ENCODE measurements at regions not wholly inside any gene's neighbourhood (a gene's known extent, or its start where the extent isn't known, plus 50 kb on each side); places are given as distances from the start of the nearest gene placed in this dataset.

DNA sequence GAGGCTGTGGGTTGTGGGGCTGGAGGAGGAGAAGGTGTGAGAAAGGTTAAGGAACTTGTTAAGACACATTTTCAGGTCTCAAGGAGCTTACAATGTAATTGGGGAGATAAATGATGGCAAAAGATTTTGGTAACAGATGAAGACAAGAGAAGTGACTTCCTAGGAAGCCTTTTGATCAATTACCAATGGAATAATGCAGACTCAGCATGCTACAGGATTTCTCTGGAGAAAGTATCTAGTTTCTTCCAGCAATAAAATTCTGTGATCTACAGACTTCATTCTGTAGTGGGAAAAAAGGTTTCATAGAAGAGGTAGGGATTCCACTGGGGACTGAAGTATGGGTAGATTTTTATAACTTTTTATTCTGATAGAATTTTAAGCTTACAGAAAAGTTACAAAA, 184.2 kb upstream of the RHOBTB1 start:
- FAIRE-seq (no peak), DNase-seq (ENCODE audit: insufficient read length, low spot score) (no peak)
- no peak for TF ChIP-seq PAX5 (IDR thresholded peaks at IDR 0.05; ENCODE audit: insufficient read depth, low read length, severe bottlenecking)
- no peak for TF ChIP-seq SPI1 (IDR thresholded peaks at IDR 0.05; ENCODE audit: low read depth, low read length)
- TF ChIP-seq TAF1 (IDR thresholded peaks at IDR 0.05; ENCODE audit: low read depth, low read length), result no peak
- no peak for TF ChIP-seq POLR2AphosphoS5 (IDR thresholded peaks at IDR 0.05; ENCODE audit: low read depth, low read length)
- TF ChIP-seq POU2F2 (IDR thresholded peaks at IDR 0.05; ENCODE audit: low read depth, low read length), result no peak
- TF ChIP-seq POLR2A (IDR thresholded peaks at IDR 0.05; ENCODE audit: low read depth, low read length), result no peak

DNA sequence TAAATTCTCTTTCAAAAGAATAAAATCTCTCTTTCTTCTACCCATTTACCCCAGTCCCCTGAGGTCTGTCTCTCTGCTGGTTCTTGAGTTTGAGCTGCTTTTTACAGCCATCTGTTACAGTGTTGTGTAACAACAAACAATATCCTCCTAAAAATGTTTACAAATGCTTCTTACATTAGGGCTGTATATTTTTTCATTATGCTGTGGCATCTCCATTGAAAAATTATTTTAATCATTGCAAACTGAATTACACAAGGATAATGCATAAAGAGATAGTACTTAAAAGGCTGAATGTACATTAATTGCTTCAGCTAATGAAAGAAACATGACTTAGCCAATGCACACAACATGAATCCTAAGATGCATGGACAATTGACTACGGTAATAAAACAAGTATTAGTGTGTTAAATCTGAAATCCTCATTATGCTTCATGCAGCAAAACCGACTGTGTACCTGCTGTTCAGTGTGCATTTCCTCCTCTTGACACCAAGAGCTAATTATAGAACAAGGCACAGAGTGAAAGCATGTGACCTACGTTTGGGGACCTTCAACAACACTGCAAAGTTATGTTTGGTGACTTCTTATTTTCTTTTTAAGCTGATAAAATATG, 181.7 kb upstream of the RHOBTB1 start:
- peak; percentile 74 for FAIRE-seq
- no peak for TF ChIP-seq SPI1 (IDR thresholded peaks at IDR 0.05; ENCODE audit: low read depth, low read length)
- TF ChIP-seq POU2F2 (IDR thresholded peaks at IDR 0.05; ENCODE audit: low read depth, low read length), result no peak

DNA sequence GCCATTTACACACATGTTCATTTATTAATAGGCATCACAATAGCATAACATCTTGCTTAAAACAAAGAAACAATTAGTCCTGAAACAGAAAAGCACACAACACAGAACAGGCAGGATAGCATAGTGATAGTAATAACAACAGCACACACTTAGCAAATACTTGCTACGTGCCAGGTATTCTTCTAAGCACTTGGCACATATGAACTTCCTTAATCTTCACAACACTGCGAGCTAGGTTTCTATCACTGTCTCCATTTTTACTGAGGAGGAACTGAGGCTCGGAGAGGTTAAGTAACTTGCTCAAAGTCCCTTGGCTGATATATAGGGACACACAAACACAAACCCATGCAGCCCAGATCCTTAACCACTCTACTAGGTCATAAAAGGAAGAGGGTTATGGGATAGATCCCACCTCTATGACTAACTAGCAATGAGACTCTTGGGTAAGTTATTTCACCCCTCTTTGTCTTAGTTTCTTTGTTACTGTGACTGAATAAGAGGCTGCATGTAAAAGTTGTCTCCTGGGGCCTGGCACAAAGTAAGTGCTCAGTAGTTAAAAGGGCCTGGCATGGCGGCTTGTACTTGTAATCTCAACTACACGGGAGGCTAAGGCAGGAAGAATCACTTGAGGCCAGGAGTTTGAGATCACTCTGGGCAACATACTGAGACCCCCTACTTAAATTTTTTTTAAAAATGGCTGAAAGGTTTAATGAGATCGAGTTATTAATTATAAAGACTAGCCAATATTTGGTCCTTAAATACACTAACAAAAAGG, 181.0 kb upstream of the RHOBTB1 start:
- DNase-seq (ENCODE audit: insufficient read length, low spot score) (no peak), FAIRE-seq (no peak)
- TF ChIP-seq POLR2A (IDR thresholded peaks at IDR 0.05; ENCODE audit: low read depth, low read length), result no peak
- TF ChIP-seq POU2F2 (IDR thresholded peaks at IDR 0.05; ENCODE audit: low read depth, low read length), result no peak
- TF ChIP-seq SPI1 (IDR thresholded peaks at IDR 0.05; ENCODE audit: low read depth, low read length), result no peak
- TF ChIP-seq PAX5 (IDR thresholded peaks at IDR 0.05; ENCODE audit: insufficient read depth, low read length, severe bottlenecking), result no peak
- TF ChIP-seq TAF1 (IDR thresholded peaks at IDR 0.05; ENCODE audit: low read depth, low read length), result no peak
- no peak for TF ChIP-seq POLR2AphosphoS5 (IDR thresholded peaks at IDR 0.05; ENCODE audit: low read depth, low read length)

More for the DNA sequence above, 181.7 kb upstream of the RHOBTB1 start:
- no peak for DNase-seq (ENCODE audit: insufficient read length, low spot score)

DNA sequence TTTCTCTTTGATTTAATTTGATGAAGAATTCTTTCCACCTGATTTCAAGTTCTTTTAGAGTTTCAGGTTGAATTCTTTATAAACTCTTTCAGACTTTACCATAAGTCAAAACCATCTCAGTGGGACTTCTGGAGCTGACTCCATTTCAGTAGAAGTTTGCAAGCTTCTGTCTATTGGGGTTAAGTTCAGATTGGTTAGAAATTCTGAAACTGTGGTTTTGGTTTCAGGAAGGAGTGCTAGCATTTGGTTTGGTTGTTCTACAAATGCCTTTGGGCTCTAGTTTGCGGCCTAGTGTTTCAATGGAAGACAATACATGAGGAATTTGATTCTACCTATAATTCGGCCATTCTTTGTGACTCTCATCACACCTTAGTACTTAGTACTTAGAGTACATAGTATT, 176.8 kb upstream of the RHOBTB1 start:
- DNase-seq (ENCODE audit: insufficient read length, low spot score), result no peak
- TF ChIP-seq POU2F2 (IDR thresholded peaks at IDR 0.05; ENCODE audit: low read depth, low read length) (no peak), POLR2AphosphoS5 (IDR thresholded peaks at IDR 0.05; ENCODE audit: low read depth, low read length) (no peak), TAF1 (IDR thresholded peaks at IDR 0.05; ENCODE audit: low read depth, low read length) (no peak), POLR2A (IDR thresholded peaks at IDR 0.05; ENCODE audit: low read depth, low read length) (no peak), PAX5 (IDR thresholded peaks at IDR 0.05; ENCODE audit: insufficient read depth, low read length, severe bottlenecking) (no peak)
- FAIRE-seq, result no peak

DNA sequence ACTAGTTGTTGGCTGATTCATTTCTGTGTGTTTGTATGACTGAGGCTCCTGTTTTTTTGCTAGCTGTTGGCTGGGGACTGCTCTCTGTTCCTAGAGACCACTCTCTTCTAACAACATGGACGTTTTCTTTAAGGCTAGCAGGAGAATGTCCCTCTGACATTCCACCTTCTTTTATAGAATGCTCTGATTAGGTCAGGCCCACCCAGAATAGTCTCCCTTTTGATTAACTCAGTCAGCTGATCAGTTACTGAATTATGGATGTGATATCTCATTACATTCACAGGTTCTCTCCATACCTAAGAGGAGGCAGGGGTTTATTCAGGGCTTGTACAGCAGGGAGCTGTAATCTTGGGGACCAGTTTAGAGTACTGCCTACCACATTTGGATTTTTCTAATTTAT, 175.6 kb upstream of the RHOBTB1 start:
- FAIRE-seq (no peak), DNase-seq (ENCODE audit: insufficient read length, low spot score) (no peak)
- TF ChIP-seq POLR2AphosphoS5 (IDR thresholded peaks at IDR 0.05; ENCODE audit: low read depth, low read length) (no peak), PAX5 (IDR thresholded peaks at IDR 0.05; ENCODE audit: insufficient read depth, low read length, severe bottlenecking) (no peak), SPI1 (IDR thresholded peaks at IDR 0.05; ENCODE audit: low read depth, low read length) (no peak), POLR2A (IDR thresholded peaks at IDR 0.05; ENCODE audit: low read depth, low read length) (no peak), TAF1 (IDR thresholded peaks at IDR 0.05; ENCODE audit: low read depth, low read length) (no peak), POU2F2 (IDR thresholded peaks at IDR 0.05; ENCODE audit: low read depth, low read length) (no peak)

DNA sequence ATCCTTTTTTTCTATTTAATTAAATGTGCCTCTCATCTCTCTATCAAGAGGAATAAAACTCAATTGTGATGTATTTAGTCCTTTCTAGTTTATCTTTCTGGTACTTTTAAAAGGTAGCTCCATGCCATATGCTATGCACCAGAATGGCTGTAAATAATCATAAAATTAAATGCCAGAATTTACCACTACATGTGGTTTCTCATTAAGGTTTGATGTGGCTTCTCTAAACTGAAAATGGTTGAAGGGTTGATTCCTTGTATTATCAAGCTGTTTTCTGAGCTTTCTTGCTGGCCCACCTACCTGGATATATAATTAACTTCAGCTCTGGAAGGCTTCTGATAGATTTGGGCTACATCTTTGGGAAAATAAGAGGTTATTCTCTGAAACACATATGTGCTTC, 171.9 kb upstream of the RHOBTB1 start:
- FAIRE-seq, result no peak
- no peak for TF ChIP-seq POU2F2 (IDR thresholded peaks at IDR 0.05; ENCODE audit: low read depth, low read length)
- TF ChIP-seq TAF1 (IDR thresholded peaks at IDR 0.05; ENCODE audit: low read depth, low read length), result no peak
- TF ChIP-seq PAX5 (IDR thresholded peaks at IDR 0.05; ENCODE audit: insufficient read depth, low read length, severe bottlenecking), result no peak
- DNase-seq (ENCODE audit: insufficient read length, low spot score), result no peak

DNA sequence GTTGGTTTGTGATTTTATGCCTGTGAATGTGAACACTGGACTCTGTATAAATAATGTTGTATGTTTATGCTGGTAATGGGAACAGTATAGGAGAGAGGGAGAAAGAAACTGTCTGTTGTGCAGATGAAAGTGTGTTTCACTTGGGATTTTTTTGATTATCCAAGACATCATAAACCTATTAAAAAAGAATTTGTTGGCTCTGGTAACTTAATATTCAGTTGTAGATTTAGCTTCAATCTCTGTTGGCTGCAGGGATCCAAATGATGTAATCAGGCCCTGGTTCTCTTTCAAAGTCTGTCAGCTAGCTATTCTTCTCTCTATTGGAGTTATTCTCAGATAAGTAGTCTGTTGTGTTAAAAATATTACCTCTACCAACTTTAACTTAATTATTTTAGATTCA, 168.8 kb upstream of the RHOBTB1 start:
- FAIRE-seq (no peak), DNase-seq (ENCODE audit: insufficient read length, low spot score) (no peak)

DNA sequence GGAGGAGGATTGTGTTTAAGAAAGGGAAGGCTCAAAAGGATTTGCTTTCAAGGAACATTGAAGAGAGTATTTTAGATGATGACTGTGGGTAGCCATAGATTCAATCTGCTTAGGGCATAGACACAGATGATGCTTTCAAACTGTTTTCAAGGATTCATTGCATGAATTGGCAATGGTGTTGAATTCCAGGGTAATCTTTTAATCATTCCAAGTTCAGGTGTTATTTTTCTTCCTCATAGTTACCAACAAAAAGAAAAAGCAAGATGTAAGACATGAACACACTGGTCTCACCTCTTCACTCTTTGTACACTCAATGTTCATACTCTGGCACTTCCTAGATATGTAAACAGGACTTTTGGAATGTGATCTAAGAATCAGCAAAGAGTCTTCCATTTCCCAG, 167.0 kb upstream of the RHOBTB1 start:
- FAIRE-seq, result no peak
- DNase-seq (ENCODE audit: insufficient read length, low spot score), result no peak
- TF ChIP-seq TAF1 (IDR thresholded peaks at IDR 0.05; ENCODE audit: low read depth, low read length), result no peak
- TF ChIP-seq POLR2A (IDR thresholded peaks at IDR 0.05; ENCODE audit: low read depth, low read length), result no peak
- no peak for TF ChIP-seq SPI1 (IDR thresholded peaks at IDR 0.05; ENCODE audit: low read depth, low read length)
- TF ChIP-seq POU2F2 (IDR thresholded peaks at IDR 0.05; ENCODE audit: low read depth, low read length), result no peak
- no peak for TF ChIP-seq PAX5 (IDR thresholded peaks at IDR 0.05; ENCODE audit: insufficient read depth, low read length, severe bottlenecking)
- no peak for TF ChIP-seq POLR2AphosphoS5 (IDR thresholded peaks at IDR 0.05; ENCODE audit: low read depth, low read length)

More for the DNA sequence above, 168.8 kb upstream of the RHOBTB1 start:
- TF ChIP-seq PAX5 (IDR thresholded peaks at IDR 0.05; ENCODE audit: insufficient read depth, low read length, severe bottlenecking) (no peak), SPI1 (IDR thresholded peaks at IDR 0.05; ENCODE audit: low read depth, low read length) (no peak), POLR2AphosphoS5 (IDR thresholded peaks at IDR 0.05; ENCODE audit: low read depth, low read length) (no peak)

DNA sequence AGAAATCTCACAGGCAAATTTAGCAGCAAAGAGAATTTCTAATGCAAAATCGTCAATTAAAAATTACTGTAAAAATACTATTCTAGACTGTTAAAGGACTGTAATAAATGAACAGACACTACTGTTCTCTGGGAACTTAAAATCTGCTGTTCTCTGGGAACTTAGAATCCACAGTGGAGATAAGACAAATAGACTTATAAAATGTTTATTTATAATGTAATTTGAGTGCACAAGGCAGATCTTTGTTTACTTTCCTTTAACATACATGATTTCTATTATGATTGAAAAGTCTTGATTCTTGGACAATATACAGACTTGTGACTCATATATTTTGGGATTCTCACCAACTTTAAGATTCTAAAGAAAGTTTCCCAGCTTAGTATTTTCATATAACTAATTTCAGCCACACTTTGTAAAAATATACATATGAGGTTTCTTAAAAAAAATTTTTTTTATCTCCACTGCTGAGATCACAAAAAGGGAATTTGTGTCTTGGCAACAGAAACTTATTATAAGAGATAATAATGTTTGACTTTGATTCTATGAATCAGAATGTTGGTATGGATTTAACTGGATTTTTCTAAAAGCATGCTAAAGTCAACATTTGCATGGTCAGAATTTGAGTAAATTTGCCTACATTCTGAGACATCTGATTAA, 166.3 kb upstream of the RHOBTB1 start:
- TF ChIP-seq POLR2AphosphoS5 (IDR thresholded peaks at IDR 0.05; ENCODE audit: low read depth, low read length) (no peak), POU2F2 (IDR thresholded peaks at IDR 0.05; ENCODE audit: low read depth, low read length) (no peak), POLR2A (IDR thresholded peaks at IDR 0.05; ENCODE audit: low read depth, low read length) (no peak), TAF1 (IDR thresholded peaks at IDR 0.05; ENCODE audit: low read depth, low read length) (no peak), SPI1 (IDR thresholded peaks at IDR 0.05; ENCODE audit: low read depth, low read length) (no peak), PAX5 (IDR thresholded peaks at IDR 0.05; ENCODE audit: insufficient read depth, low read length, severe bottlenecking) (no peak)
- DNase-seq (ENCODE audit: insufficient read length, low spot score), result no peak
- no peak for FAIRE-seq
